ENCODE measurements at regions not wholly inside any gene's neighbourhood (a gene's known extent, or its start where the extent isn't known, plus 50 kb on each side); places are given as distances from the start of the nearest gene placed in this dataset.

GRCh38 chr1:5711956-5712645 lies 280.1 kb downstream of the NPHP4 start:
- DNase-seq: no peak

GRCh38 chr1:5711079-5711478 lies 281.1 kb downstream of the NPHP4 start:
- DNase-seq: no peak

- DNase-seq: no peak
Measured at GRCh38 chr1:5709976-5710375, 282.2 kb downstream of the NPHP4 start.

GRCh38 chr1:5709461-5709975 lies 282.7 kb downstream of the NPHP4 start:
- no peak for DNase-seq

- no peak for DNase-seq
Measured at GRCh38 chr1:5708346-5709245, 283.6 kb downstream of the NPHP4 start.

GRCh38 chr1:5707566-5708345 lies 284.5 kb downstream of the NPHP4 start:
- no peak for DNase-seq

GRCh38 chr1:5706239-5706638 lies 286.0 kb downstream of the NPHP4 start:
- DNase-seq: no peak

- DNase-seq: no peak
Measured at GRCh38 chr1:5705751-5706150, 286.5 kb downstream of the NPHP4 start.

GRCh38 chr1:5704561-5705514 lies 287.4 kb downstream of the NPHP4 start:
- DNase-seq: no peak

- DNase-seq: no peak
Measured at GRCh38 chr1:5701642-5702041, 290.6 kb downstream of the NPHP4 start.

- no peak for DNase-seq
Measured at GRCh38 chr1:5693568-5693967, 298.7 kb downstream of the NPHP4 start.

GRCh38 chr1:5692664-5693063 lies 299.6 kb downstream of the NPHP4 start:
- DNase-seq: no peak

GRCh38 chr1:5691795-5692509 lies 300.3 kb downstream of the NPHP4 start:
- DNase-seq: no peak

GRCh38 chr1:5690898-5691297 lies 301.3 kb downstream of the NPHP4 start:
- DNase-seq: no peak

- DNase-seq: no peak
Measured at GRCh38 chr1:5690291-5690690, 301.9 kb downstream of the NPHP4 start.

GRCh38 chr1:5688081-5689077 lies 303.8 kb downstream of the NPHP4 start:
- DNase-seq: no peak

GRCh38 chr1:5686925-5687706 lies 305.1 kb downstream of the NPHP4 start:
- DNase-seq: no peak

GRCh38 chr1:5686195-5686594 lies 306.0 kb downstream of the NPHP4 start:
- no peak for DNase-seq

- no peak for DNase-seq
Measured at GRCh38 chr1:5685446-5686040, 306.7 kb downstream of the NPHP4 start.

All from KG1 (cell line).